ENCODE measurements at regions not wholly inside any gene's neighbourhood (a gene's known extent, or its start where the extent isn't known, plus 50 kb on each side); places are given as distances from the start of the nearest gene placed in this dataset.

DNA sequence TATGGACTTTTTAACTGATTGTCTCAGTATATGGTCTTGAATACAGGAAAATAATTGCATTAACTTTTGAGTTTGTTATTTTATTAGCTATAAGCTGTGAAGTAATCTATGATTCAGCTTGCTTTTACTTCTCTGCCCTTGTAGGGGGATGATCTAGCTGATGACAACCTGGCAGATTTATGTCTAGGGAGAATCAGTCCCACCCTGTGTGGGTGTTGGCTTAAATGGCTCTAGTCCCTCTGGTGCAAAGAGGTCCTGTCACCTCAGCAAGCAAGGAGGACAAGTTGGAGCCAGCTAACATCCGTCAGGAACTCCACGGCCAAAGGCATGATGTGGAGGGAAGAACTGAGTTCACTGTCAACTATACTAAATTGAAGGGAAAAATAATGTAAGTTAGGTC, 495.3 kb downstream of the BMP2 start:
- TF ChIP-seq, protein P1, sequence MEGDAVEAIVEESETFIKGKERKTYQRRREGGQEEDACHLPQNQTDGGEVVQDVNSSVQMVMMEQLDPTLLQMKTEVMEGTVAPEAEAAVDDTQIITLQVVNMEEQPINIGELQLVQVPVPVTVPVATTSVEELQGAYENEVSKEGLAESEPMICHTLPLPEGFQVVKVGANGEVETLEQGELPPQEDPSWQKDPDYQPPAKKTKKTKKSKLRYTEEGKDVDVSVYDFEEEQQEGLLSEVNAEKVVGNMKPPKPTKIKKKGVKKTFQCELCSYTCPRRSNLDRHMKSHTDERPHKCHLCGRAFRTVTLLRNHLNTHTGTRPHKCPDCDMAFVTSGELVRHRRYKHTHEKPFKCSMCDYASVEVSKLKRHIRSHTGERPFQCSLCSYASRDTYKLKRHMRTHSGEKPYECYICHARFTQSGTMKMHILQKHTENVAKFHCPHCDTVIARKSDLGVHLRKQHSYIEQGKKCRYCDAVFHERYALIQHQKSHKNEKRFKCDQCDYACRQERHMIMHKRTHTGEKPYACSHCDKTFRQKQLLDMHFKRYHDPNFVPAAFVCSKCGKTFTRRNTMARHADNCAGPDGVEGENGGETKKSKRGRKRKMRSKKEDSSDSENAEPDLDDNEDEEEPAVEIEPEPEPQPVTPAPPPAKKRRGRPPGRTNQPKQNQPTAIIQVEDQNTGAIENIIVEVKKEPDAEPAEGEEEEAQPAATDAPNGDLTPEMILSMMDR (conservative IDR thresholded peaks at IDR 0.05; ENCODE audit: low read depth, low read length), result no peak
- no peak for DNase-seq (ENCODE audit: low read depth)
- no peak overlapping the region for H3K4me3 ChIP-seq (ENCODE audit: low read length)

DNA sequence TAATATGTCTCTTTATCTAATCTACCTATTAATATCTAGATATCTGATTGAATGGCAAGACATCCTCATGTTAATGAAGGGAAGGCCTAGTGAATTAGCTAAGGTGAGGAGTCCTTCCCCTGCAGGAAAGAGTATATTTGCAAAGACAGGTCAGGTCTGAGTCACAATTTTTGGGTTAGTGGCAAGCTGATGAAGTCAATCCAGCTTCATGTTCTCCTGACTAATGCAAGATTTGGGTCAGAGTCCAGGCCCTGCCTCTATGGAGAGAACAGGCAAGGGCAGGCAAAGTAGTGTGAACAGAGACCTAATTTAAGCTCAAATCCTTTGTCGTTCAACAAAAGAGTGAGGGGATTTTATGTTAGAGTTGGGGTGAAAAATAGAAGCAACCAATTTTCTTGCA, 496.7 kb downstream of the BMP2 start:
- no peak for DNase-seq (ENCODE audit: low read depth)
- no peak overlapping the region for H3K4me3 ChIP-seq (ENCODE audit: low read length)
- TF ChIP-seq, protein P1 (conservative IDR thresholded peaks at IDR 0.05; ENCODE audit: low read depth, low read length), result no peak

DNA sequence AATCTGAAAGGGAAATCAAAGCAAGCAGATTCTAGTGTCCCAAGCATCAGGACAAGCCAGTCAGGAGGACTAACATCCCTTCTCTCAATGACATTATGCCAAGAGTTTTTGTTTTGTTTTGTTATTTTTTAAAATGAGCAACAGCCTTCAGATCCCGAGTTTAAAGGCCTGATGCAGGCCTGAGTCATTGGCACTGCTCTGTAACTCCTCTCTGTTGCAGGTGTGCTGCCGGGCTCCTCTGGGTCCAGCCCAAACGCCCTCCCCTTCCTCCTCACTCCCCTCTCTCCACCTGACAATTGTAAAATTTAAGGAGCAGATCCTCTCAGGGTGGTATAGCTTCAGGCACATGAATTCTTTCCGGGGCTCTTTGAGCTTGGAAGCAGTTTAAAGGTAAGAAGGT, 502.0 kb downstream of the BMP2 start:
- TF ChIP-seq, protein P1 (conservative IDR thresholded peaks at IDR 0.05; ENCODE audit: low read depth, low read length), result no peak
- DNase-seq (ENCODE audit: low read depth), result no peak
- no peak overlapping the region for H3K4me3 ChIP-seq (ENCODE audit: low read length)

DNA sequence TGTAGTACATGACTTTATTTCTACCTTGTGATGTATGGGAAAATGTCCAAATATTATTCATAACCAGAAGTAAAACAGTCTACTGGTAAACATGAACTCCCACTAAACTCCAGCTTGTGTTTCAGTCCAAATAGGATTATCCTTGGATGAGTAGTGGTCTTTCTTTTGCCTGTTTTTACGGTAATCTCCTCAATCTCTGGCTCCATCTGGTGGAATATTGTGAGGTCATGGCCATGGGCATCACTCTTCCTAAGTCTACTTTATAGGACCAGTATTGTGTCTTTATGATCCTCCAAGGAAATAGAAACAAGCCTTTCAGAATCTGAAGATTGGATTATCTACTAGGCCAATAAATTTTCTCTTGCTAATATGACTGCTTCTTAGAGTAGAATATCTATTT, 505.0 kb downstream of the BMP2 start:
- TF ChIP-seq, protein P1 (conservative IDR thresholded peaks at IDR 0.05; ENCODE audit: low read depth, low read length), result peak; percentile 53
- peak; percentile 10 for DNase-seq (ENCODE audit: low read depth)
- no peak overlapping the region for H3K4me3 ChIP-seq (ENCODE audit: low read length)

DNA sequence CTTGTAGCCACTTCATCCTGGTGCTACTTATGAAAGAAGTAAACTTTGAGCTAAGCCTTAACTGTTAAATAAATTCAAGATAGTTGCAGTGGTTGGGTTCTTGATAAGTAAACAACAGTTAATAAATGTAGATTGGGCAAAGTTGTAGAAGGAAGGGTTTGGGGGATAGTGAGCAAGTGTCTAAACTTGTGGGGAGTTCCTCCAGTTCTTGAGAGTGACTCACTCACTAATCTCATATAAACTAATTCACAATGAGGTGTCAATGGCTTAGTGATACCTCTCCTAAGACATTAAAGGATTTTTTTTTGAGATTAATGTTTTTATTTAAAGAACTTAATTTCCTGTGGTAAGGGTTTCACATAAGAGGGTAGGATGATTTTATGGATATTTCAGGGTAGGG, 507.4 kb downstream of the BMP2 start:
- DNase-seq (ENCODE audit: low read depth), result peak; percentile 13
- H3K4me3 ChIP-seq (ENCODE audit: low read length), result no peak overlapping the region
- TF ChIP-seq, protein P1 (conservative IDR thresholded peaks at IDR 0.05; ENCODE audit: low read depth, low read length), result no peak

DNA sequence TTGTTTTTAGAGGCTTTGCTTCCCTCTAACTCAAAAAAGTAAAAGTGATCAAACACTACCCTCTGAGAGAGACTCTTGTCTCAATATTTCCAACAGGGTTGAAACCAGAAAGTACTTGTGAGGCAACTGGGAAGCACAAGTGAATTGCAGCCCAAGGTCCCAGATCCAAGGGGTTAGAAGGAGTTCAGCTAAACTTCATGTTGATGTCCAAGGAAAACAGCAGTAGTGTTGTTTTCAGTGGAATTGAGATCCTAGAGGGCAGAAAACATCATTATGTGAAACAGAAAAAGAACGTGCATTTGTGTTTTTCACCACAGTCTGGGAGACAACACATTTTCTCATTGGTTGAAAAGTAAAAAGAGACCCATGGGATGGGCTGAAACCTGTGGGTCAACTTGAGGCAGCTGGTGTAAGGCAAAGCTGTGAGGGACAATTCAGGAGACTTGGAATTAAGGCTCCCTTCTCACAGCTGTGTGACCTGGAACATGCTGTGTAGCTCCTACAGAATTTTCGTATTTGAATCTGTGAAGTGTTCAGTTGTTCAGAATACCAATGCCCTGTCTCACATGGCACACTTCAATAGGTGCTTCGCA, 508.3 kb downstream of the BMP2 start:
- TF ChIP-seq, protein P1 (conservative IDR thresholded peaks at IDR 0.05; ENCODE audit: low read depth, low read length), result no peak
- DNase-seq (ENCODE audit: low read depth), result no peak

DNA sequence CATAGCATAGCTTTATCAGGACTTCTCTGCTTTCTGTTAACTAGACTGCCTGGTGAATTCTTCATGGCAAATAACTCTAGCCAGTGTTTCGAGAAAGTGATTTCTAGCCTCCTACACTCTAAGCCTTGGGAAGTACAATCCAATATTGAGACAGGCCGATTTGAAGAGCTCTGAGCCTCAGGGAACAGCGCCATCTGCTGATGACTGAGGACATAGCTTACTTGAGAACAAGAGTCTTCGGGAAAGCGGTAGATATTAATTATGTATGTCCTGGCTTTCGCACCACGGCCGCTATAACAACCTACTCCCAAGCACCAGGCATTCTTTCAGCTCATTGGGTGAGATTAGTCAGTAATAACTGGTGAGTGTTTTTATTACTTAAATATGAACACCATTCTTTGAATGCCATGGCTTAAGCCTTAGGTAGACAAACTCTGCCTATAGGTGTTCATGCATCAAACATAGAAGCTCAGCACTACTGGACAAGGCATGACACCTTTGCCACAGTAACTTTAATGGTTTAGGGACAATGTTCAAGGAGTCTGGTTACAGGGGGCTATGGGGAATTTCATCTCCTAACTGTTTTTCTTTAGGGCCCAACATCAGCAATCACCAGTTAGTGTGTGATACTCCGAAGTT, 518.6 kb downstream of the BMP2 start:
- peak; percentile 73 for DNase-seq (ENCODE audit: low read depth)
- no peak overlapping the region for H3K4me3 ChIP-seq (ENCODE audit: low read length)
- TF ChIP-seq, protein P1 (conservative IDR thresholded peaks at IDR 0.05; ENCODE audit: low read depth, low read length), result peak; percentile 95

More for the DNA sequence above, 508.3 kb downstream of the BMP2 start:
- H3K4me3 ChIP-seq (ENCODE audit: low read length), result no peak overlapping the region

Data from retinal pigment epithelial cell (primary cell).